BJ (cell line): ENCODE measurements at regions not wholly inside any gene's neighbourhood (a gene's known extent, or its start where the extent isn't known, plus 50 kb on each side); places are given as distances from the start of the nearest gene placed in this dataset.

Experiments
- CTCF ChIA-PET: fragments of 350-600 bp; formaldehyde crosslinking; extraction: SDS; loops from one replicate; lab custom pipeline; 2021; ENCODE audit warnings: antibody characterized with exemption, inconsistent platforms; lab: Yijun Ruan, JAX
- POLR2A ChIA-PET: fragments of 300-600 bp; sonication (Branson Sonifier 250); formaldehyde crosslinking; extraction: SDS; loops from one replicate; lab custom pipeline; 2021; ENCODE audit warnings: antibody characterized with exemption; lab: Charles Lee
- DNase-seq: peaks from one replicate; pipeline ENCODE4 v3.0.0-alpha.2; 2011; ENCODE audit warnings: low read depth
- H3K27me3 ChIP-seq: 2 replicates; pipeline ENCODE4 v1.6.0; 2011; ENCODE audit warnings: low read length; ENCODE audit not compliant: control insufficient read depth, insufficient read depth
- H3K36me3 ChIP-seq: 2 replicates; pipeline ENCODE4 v1.5.1; 2011; ENCODE audit warnings: low read length; ENCODE audit not compliant: control insufficient read depth, insufficient read depth
- H3K4me3 ChIP-seq: 2 replicates; pipeline ENCODE4 v1.5.1; 2011; ENCODE audit warnings: low read depth, mild to moderate bottlenecking, control low read depth, low read length
- TF ChIP-seq, protein P1 (sequence below): IDR thresholded peaks from 2 replicates; pipeline ENCODE4 v1.5.1; 2011; ENCODE audit warnings: low read depth, mild to moderate bottlenecking, control low read depth, inconsistent platforms, low read length, moderate library complexity; ENCODE audit not compliant: insufficient read depth

- CTCF ChIA-PET, result no interaction called here
- DNase-seq, result no peak
- H3K4me3 ChIP-seq, result no peak overlapping the region
- POLR2A ChIA-PET, result no interaction called here
- TF ChIP-seq, protein P1, sequence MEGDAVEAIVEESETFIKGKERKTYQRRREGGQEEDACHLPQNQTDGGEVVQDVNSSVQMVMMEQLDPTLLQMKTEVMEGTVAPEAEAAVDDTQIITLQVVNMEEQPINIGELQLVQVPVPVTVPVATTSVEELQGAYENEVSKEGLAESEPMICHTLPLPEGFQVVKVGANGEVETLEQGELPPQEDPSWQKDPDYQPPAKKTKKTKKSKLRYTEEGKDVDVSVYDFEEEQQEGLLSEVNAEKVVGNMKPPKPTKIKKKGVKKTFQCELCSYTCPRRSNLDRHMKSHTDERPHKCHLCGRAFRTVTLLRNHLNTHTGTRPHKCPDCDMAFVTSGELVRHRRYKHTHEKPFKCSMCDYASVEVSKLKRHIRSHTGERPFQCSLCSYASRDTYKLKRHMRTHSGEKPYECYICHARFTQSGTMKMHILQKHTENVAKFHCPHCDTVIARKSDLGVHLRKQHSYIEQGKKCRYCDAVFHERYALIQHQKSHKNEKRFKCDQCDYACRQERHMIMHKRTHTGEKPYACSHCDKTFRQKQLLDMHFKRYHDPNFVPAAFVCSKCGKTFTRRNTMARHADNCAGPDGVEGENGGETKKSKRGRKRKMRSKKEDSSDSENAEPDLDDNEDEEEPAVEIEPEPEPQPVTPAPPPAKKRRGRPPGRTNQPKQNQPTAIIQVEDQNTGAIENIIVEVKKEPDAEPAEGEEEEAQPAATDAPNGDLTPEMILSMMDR, result no peak
- no peaks in the 10 kb centered on the region for H3K27me3 ChIP-seq
- H3K36me3 ChIP-seq, result no peaks in the 10 kb centered on the region
Measured at GRCh38 chr10:8454357-8454756, 399.9 kb downstream of the GATA3 start.

DNA sequence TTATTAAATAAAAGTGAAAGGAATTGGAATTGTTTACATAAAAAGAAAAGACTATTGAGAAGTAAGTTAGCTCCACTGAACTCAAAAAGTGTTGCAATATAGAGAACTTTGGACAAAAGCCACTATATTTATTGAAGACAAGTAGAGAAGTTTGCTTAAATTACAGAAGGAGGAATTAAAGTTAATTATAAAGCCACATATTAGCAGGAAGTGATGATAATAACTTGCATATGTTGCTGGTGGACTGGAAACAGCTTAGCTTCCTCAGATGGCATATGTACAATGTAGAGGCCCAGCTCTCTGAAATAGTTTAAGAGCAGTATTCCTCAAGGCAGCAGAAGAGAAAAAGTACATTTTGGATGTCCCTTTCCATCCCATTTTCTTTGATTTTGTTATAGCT, 400.7 kb downstream of the GATA3 start:
- TF ChIP-seq, protein P1, result no peak
- POLR2A ChIA-PET, result no interaction called here
- CTCF ChIA-PET, result no interaction called here
- no peak overlapping the region for H3K4me3 ChIP-seq
- H3K36me3 ChIP-seq, result no peaks in the 10 kb centered on the region
- no peak for DNase-seq
- H3K27me3 ChIP-seq, result no peaks in the 10 kb centered on the region

GRCh38 chr10:8456386-8456785, 401.9 kb downstream of the GATA3 start:
- ChIA-PET POLR2A (no interaction called here), CTCF (no interaction called here)
- TF ChIP-seq, protein P1, result no peak
- Histone ChIP-seq H3K27me3 (no peaks in the 10 kb centered on the region), H3K36me3 (no peaks in the 10 kb centered on the region), H3K4me3 (no peak overlapping the region)
- DNase-seq, result no peak

GRCh38 chr10:8460626-8461025, 406.1 kb downstream of the GATA3 start:
- TF ChIP-seq, protein P1, result no peak
- Histone ChIP-seq H3K36me3 (no peaks in the 10 kb centered on the region), H3K27me3 (no peaks in the 10 kb centered on the region), H3K4me3 (no peak overlapping the region)
- ChIA-PET POLR2A (no interaction called here), CTCF (no interaction called here)
- DNase-seq, result no peak

GRCh38 chr10:8462565-8462964, 408.1 kb downstream of the GATA3 start:
- H3K4me3 ChIP-seq, result no peak overlapping the region
- DNase-seq, result no peak
- H3K36me3 ChIP-seq, result no peaks in the 10 kb centered on the region
- CTCF ChIA-PET, result interaction anchor here (0.9 kb wide), 1 partner anchor 261 kb away, joined by 4 read pairs; no protein-coding TSS in a partner anchor
- TF ChIP-seq, protein P1, result no peak
- POLR2A ChIA-PET, result no interaction called here
- no peaks in the 10 kb centered on the region for H3K27me3 ChIP-seq
